ENCODE measurements at regions not wholly inside any gene's neighbourhood (a gene's known extent, or its start where the extent isn't known, plus 50 kb on each side); places are given as distances from the start of the nearest gene placed in this dataset.

- TF ChIP-seq CTCF (IDR thresholded peaks at IDR 0.05; ENCODE audit: borderline replicate concordance, extremely low read depth, low read length, poor library complexity, severe bottlenecking) (no peak), EZH2 (IDR thresholded peaks at IDR 0.05; ENCODE audit: borderline replicate concordance, low read depth, low read length, severe bottlenecking) (no peak)
Observed at GRCh38 chr5:68708156-68708841, 385.5 kb upstream of the SLC30A5 start.

Data from DND-41 (cell line).